HepG2 (cell line): ENCODE measurements at regions not wholly inside any gene's neighbourhood (a gene's known extent, or its start where the extent isn't known, plus 50 kb on each side); places are given as distances from the start of the nearest gene placed in this dataset.

Experiments used
- ATAC-seq: fragments of 200-7000 bp; cut with Tn5 transposase; 3 replicates; pipeline ENCODE4 v1.9.1; 2020; ENCODE audit warnings: mild to moderate bottlenecking, moderate library complexity
- BruUV-seq: library from RNA; stranded (reverse); fragments of 400-500 nt; replicated peaks from 2 replicates; lab custom pipeline; 2021; lab: Mats Ljungman, UMichigan
- CTCF ChIA-PET: fragments of 300-600 bp; formaldehyde crosslinking; extraction: SDS; loops from one replicate; lab custom pipeline; 2021; ENCODE audit warnings: low total read pairs, inconsistent platforms, low intra/inter-chr PET ratio; lab: Yijun Ruan, JAX
- POLR2A ChIA-PET: fragments of 350-600 bp; sonication (Branson Sonifier 250); formaldehyde crosslinking; loops from one replicate; lab custom pipeline; 2020; ENCODE audit warnings: antibody characterized with exemption, inconsistent platforms; lab: Yijun Ruan, JAX
- DNase-seq: peaks from one replicate; pipeline ENCODE4 v3.0.0-alpha.2; 2015; ENCODE audit warnings: low spot score
- FAIRE-seq: peaks from 3 replicates; lab custom pipeline; 2011; peaks lifted over from hg19 to GRCh38; lab: Jason Lieb, UNC
- H2AFZ ChIP-seq: one replicate; pipeline ENCODE4 v1.6.1; 2011; ENCODE audit warnings: low read length, inconsistent platforms
- H3K27ac ChIP-seq: fragments of 300-600 bp; 3 replicates; pipeline ENCODE4 v1.8.0; 2011; ENCODE audit warnings: mixed run types, mild to moderate bottlenecking, mixed read lengths, low read length, inconsistent platforms; ENCODE audit not compliant: insufficient read depth; ENCODE audit errors: extremely low read length
- H3K27me3 ChIP-seq, 2 experiments: fragments of 200-600 bp in 1 of 2; 2 replicates in 1 of 2; 3 replicates in 1 of 2; pipeline versions ENCODE4 v1.6.0 to v1.8.0; 2011; ENCODE audit warnings: low read length in 2 of 2, mild to moderate bottlenecking in 2 of 2, moderate library complexity in 2 of 2, inconsistent platforms in 1 of 2; ENCODE audit not compliant: insufficient read depth in 2 of 2, control insufficient read depth in 1 of 2
- H3K36me3 ChIP-seq, 2 experiments: fragments of 200-600 bp in 1 of 2; replicated peaks in 1 of 2; 2 replicates in 1 of 2; 3 replicates in 1 of 2; pipeline versions ENCODE4 v1.5.1 to v1.8.0; 2011; ENCODE audit warnings: low read length in 2 of 2, inconsistent platforms in 1 of 2; ENCODE audit not compliant: insufficient read depth in 2 of 2, control insufficient read depth in 1 of 2
- H3K4me1 ChIP-seq: 2 replicates; pipeline ENCODE4 v1.5.1; 2012; ENCODE audit warnings: low read length, inconsistent platforms; ENCODE audit not compliant: insufficient read depth
- H3K4me2 ChIP-seq: 2 replicates; pipeline ENCODE4 v1.6.0; 2011; ENCODE audit warnings: low read depth, low read length, inconsistent platforms
- H3K4me3 ChIP-seq, 3 experiments: fragments of 200-600 bp in 1 of 3; sonication (generic), shearing (Covaris generic) in 1 of 3; replicated peaks in 1 of 3; 2 replicates each; pipeline ENCODE4 v1.5.1; 2011 to 2016; ENCODE audit warnings: low read length in 3 of 3, inconsistent platforms in 2 of 3, low read depth in 2 of 3, mild to moderate bottlenecking in 2 of 3, control low read depth in 1 of 3, mixed read lengths in 1 of 3; ENCODE audit not compliant: insufficient read depth in 1 of 3
- H3K79me2 ChIP-seq: one replicate; pipeline ENCODE4 v1.6.1; 2011; ENCODE audit warnings: low read length, inconsistent platforms; ENCODE audit not compliant: insufficient read depth
- H3K9ac ChIP-seq: 2 replicates; pipeline ENCODE4 v1.6.0; 2011; ENCODE audit warnings: mild to moderate bottlenecking, low read depth, low read length, inconsistent platforms; ENCODE audit not compliant: insufficient read depth
- H3K9me3 ChIP-seq: 2 replicates; pipeline ENCODE4 v1.5.1; 2012; ENCODE audit warnings: mild to moderate bottlenecking, low read length
- H4K20me1 ChIP-seq: 2 replicates; pipeline ENCODE4 v1.6.0; 2011; ENCODE audit warnings: inconsistent platforms, mild to moderate bottlenecking, low read length, moderate library complexity; ENCODE audit not compliant: insufficient read depth
- ATF7-NPFF ChIP-seq: sonication (generic); formaldehyde crosslinking; IDR thresholded peaks from 2 replicates; pipeline ENCODE4 v1.8.1; 2023; ENCODE audit warnings: mild to moderate bottlenecking, low read depth, missing genetic modification reagents, moderate library complexity
- EZH2 ChIP-seq: conservative IDR thresholded peaks from 2 replicates; pipeline ENCODE4 v1.6.1; 2012; ENCODE audit warnings: mild to moderate bottlenecking, low read depth, low read length, moderate library complexity
- MYC ChIP-seq: sonication (generic); formaldehyde crosslinking; IDR thresholded peaks from 2 replicates; pipeline ENCODE4 v1.9.0; 2021; ENCODE audit warnings: missing genetic modification reagents, borderline replicate concordance
- NCOA1 ChIP-seq: sonication (generic); formaldehyde crosslinking; IDR thresholded peaks from 2 replicates; pipeline ENCODE4 v1.9.0; 2021; ENCODE audit warnings: missing genetic modification reagents
- ZBTB1 ChIP-seq: sonication (generic); formaldehyde crosslinking; IDR thresholded peaks from 2 replicates; pipeline ENCODE4 v1.4.0; 2020; ENCODE audit warnings: missing genetic modification reagents, borderline replicate concordance
- ZNF274 ChIP-seq: sonication (generic); formaldehyde crosslinking; IDR thresholded peaks from 2 replicates; pipeline ENCODE4 v1.5.1; 2020; ENCODE audit warnings: mild to moderate bottlenecking, missing genetic modification reagents
- ZNF30 ChIP-seq: sonication (generic); formaldehyde crosslinking; IDR thresholded peaks from 2 replicates; pipeline ENCODE4 v1.5.0; 2020; ENCODE audit warnings: mild to moderate bottlenecking, missing genetic modification reagents
- ZNF430 ChIP-seq: sonication (generic); formaldehyde crosslinking; IDR thresholded peaks from 2 replicates; pipeline ENCODE4 v1.9.0; 2021; ENCODE audit warnings: mild to moderate bottlenecking, missing genetic modification reagents
- ZNF614 ChIP-seq: IDR thresholded peaks from 2 replicates; pipeline ENCODE4 v1.6.1; 2018; ENCODE audit warnings: missing biosample characterization, missing genetic modification reagents, inconsistent platforms, borderline replicate concordance
- ZNF674 ChIP-seq: sonication (generic); formaldehyde crosslinking; IDR thresholded peaks from 2 replicates; pipeline ENCODE4 v1.5.0; 2020; ENCODE audit warnings: low read depth, mild to moderate bottlenecking, missing genetic modification reagents
- ZNF879 ChIP-seq: sonication (generic); formaldehyde crosslinking; IDR thresholded peaks from 2 replicates; pipeline ENCODE4 v1.8.1; 2023; ENCODE audit warnings: missing genetic modification reagents
- WGBS: methylation state at CpG from one replicate; pipeline ENCODE4 v1.1.6; 2017; ENCODE audit warnings: low lambda C conversion rate; 5-methylcytosine and 5-hydroxymethylcytosine counted together
- in situ Hi-C: cut with HindIII; loops from 2 replicates; pipeline ENCODE4 v1.10.0; 2017; ENCODE audit warnings: low pct_unique_long_range_greater_than_20kb; ENCODE audit not compliant: extremely low pct_ligation_motif_present
- intact Hi-C: fragments of 100-400 bp; cut with micrococcal nuclease; formaldehyde crosslinking; loops from one replicate; pipeline ENCODE4 v1.10.0; 2022; ENCODE audit not compliant: unreplicated experiment
- TF ChIP-seq, protein P1 (sequence below): sonication (generic); formaldehyde crosslinking; IDR thresholded peaks from 2 replicates; pipeline ENCODE4 v1.9.0; 2021; ENCODE audit warnings: missing genetic modification reagents, mild to moderate bottlenecking, borderline replicate concordance
- TF ChIP-seq, protein P2 (sequence below): sonication (generic); formaldehyde crosslinking; IDR thresholded peaks from 2 replicates; pipeline ENCODE4 v1.5.0; 2020; ENCODE audit warnings: missing genetic modification reagents

DNA sequence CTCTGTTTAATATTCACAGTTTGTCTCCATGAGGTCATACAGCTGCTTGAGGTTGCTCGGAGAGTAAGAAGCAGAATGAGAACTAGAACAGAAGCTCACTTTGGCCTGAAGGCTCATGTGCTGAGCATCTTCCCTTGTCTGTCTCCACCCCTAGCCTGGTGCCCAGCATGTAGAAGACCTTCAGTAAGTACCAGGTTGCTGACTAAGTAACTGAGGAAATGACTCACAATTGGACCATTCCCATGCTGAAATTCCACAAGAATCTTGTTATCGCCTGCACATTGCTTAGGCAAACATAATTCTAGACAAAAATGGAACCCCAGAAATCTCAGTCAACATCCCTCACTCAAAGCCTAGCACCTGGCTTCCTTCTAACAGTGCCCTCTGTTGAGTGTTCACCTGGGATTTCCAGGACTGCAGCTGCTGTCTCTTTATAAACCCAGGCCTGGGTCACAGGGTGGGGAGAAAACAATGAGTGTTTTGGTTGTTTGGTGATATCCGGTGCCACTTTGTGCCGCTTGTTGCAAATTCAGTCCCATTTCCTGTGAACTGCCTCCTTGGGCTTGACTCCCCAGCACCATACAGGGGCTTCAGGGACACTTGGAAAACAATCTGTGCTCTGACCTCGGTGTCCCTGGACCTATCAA lies 406.8 kb downstream of the ETS1 start:
- in situ Hi-C loops = no loop called here
- CTCF ChIA-PET = no interaction called here
- TF ChIP-seq ZBTB1 (CRISPR knock-in tag) = no peak
- TF ChIP-seq EZH2 = no peak
- TF ChIP-seq, protein P1, sequence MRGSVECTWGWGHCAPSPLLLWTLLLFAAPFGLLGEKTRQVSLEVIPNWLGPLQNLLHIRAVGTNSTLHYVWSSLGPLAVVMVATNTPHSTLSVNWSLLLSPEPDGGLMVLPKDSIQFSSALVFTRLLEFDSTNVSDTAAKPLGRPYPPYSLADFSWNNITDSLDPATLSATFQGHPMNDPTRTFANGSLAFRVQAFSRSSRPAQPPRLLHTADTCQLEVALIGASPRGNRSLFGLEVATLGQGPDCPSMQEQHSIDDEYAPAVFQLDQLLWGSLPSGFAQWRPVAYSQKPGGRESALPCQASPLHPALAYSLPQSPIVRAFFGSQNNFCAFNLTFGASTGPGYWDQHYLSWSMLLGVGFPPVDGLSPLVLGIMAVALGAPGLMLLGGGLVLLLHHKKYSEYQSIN (CRISPR knock-in tag) = no peak
- TF ChIP-seq ZNF879 = no peak
- no peak for TF ChIP-seq ZNF30 (CRISPR knock-in tag)
- TF ChIP-seq ZNF614 (CRISPR knock-in tag) = no peak
- no peak for TF ChIP-seq ZNF274 (CRISPR knock-in tag)
- no peak for TF ChIP-seq MYC (CRISPR knock-in tag)
- TF ChIP-seq ATF7-NPFF (CRISPR knock-in tag) = no peak
- no peak for TF ChIP-seq NCOA1 (CRISPR knock-in tag)
- no peak for TF ChIP-seq ZNF674 (CRISPR knock-in tag)
- no peak for TF ChIP-seq ZNF430 (CRISPR knock-in tag)
- TF ChIP-seq, protein P2, sequence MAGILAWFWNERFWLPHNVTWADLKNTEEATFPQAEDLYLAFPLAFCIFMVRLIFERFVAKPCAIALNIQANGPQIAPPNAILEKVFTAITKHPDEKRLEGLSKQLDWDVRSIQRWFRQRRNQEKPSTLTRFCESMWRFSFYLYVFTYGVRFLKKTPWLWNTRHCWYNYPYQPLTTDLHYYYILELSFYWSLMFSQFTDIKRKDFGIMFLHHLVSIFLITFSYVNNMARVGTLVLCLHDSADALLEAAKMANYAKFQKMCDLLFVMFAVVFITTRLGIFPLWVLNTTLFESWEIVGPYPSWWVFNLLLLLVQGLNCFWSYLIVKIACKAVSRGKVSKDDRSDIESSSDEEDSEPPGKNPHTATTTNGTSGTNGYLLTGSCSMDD (CRISPR knock-in tag) = no peak
- no TSS peak for BruUV-seq
- H3K27ac ChIP-seq = no peak overlapping the region
- intact Hi-C loops = no loop called here
- H3K4me3 ChIP-seq = no peak overlapping the region
- no peaks in the 10 kb centered on the region for H3K36me3 ChIP-seq
- ATAC-seq (no peak), FAIRE-seq (no peak), DNase-seq (no peak)
- H4K20me1 ChIP-seq = no peaks in the 10 kb centered on the region
- H3K4me2 ChIP-seq = no peak overlapping the region
- 6% methylated on average over 3 of the region's 5 CpGs for WGBS
- no peaks in the 10 kb centered on the region for H3K4me1 ChIP-seq
- no peak overlapping the region for H3K9ac ChIP-seq
- H3K27me3 ChIP-seq = no peaks in the 10 kb centered on the region
- H3K9me3 ChIP-seq = no peaks in the 10 kb centered on the region
- POLR2A ChIA-PET = no interaction called here
- H3K79me2 ChIP-seq = no peaks in the 10 kb centered on the region
- no peak overlapping the region for H2AFZ ChIP-seq
